HG03139 (cell line): ENCODE measurements at regions not wholly inside any gene's neighbourhood (a gene's known extent, or its start where the extent isn't known, plus 50 kb on each side); places are given as distances from the start of the nearest gene placed in this dataset.

Experiments
- ATAC-seq: cut with Tn5 transposase; IDR thresholded peaks from one replicate; pipeline ENCODE4 v1.9.1; 2021; ENCODE audit not compliant: unreplicated experiment

- no peak for ATAC-seq
Observed at GRCh38 chr10:43963379-43963778, 314.7 kb upstream of the ZNF32 start.

GRCh38 chr10:43962346-43963191 lies 313.9 kb upstream of the ZNF32 start:
- ATAC-seq, result no peak

- no peak for ATAC-seq
Observed at GRCh38 chr10:43961523-43962345, 313.1 kb upstream of the ZNF32 start.

- ATAC-seq, result no peak
Observed at GRCh38 chr10:43960981-43961380, 312.3 kb upstream of the ZNF32 start.

- no peak for ATAC-seq
Observed at GRCh38 chr10:43960477-43960876, 311.8 kb upstream of the ZNF32 start.

DNA sequence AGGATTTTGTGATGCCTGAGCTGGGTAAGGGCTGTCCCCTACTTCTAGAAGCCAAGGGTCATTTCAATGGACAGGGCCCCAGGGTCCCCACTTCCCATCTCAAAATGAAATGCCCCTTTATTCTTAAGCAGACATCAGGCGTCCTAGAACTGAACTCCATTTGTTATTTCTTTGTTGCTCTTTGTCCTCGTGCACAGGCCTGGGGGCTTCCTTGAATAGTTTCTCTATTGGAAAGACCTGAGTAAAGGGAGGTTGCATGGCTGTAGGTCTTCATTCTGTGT lies 311.4 kb upstream of the ZNF32 start:
- no peak for ATAC-seq

DNA sequence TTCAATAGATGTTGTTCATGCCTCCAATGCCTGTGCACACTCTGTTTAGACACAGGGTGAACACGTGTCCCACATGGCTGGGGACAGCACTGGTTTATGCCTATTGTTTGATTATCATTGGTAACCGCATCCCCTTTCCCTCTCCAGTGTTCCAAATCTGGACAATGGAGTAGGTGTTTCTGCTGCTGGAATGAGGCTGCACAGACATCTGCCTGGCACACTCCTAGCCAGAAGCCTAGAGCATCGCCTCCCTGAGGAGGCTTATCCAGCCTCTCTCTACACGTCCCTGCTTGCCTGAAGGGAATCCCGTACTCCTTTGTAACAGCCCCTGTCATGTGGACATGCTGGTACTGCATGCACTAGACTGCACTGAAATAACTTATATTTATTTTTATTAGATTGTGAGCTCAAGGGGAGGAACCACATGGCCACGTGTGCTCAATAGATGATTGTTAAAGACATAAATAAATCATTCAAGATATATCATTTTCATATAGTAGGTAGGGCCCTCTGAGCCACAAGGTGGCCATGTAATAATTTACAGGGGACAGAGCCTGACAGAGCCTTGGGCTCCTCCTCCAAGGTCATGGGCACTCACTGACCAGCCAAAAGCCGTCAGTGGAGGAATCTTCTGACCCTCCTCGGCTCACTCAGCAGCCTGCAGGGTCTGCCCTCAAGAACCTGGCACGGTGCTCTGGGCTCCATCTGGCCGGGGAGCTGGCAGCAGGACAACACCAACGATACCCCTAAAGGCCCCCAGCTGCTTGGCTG lies 310.9 kb upstream of the ZNF32 start:
- ATAC-seq, result no peak

- ATAC-seq, result no peak
Observed at GRCh38 chr10:43958964-43959363, 310.3 kb upstream of the ZNF32 start.

DNA sequence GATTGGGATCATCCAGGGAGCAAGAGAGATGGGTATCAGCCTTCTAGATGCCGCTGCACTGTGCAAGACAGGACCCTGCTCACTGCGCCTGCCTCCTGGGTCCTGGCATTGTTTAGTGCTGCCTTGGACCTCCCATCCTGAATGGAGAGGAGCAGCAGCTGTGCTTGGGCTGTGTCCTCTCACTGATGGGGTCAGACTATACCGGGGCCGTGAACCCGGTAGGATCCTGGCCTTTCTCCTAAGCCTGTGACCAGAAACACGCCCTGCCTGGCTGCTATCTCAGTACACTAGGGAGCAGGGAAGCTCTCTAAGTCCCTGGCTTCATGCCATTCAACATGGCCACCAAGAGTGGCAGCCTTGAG lies 309.4 kb upstream of the ZNF32 start:
- no peak for ATAC-seq

- ATAC-seq, result no peak
Observed at GRCh38 chr10:43957267-43958070, 308.8 kb upstream of the ZNF32 start.

DNA sequence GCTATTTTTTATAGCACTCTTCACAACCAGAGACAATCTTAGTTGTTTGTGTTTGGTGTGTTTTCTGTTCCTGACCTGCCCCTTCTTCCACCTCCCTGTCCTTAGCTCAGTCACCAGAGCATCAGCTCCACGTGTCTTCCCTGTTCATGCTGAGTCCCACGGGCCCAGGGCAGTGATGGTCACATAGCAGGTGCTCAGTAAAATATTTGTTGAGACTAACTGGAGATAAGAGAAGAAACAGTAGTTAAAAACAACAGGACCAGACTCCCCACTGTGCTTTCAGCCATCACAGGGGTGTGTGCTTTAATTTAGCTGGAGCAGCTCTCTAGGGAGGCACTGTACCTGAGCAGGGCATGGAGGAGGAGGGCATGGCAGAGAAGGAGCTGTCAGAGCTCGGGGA lies 307.3 kb upstream of the ZNF32 start:
- no peak for ATAC-seq

DNA sequence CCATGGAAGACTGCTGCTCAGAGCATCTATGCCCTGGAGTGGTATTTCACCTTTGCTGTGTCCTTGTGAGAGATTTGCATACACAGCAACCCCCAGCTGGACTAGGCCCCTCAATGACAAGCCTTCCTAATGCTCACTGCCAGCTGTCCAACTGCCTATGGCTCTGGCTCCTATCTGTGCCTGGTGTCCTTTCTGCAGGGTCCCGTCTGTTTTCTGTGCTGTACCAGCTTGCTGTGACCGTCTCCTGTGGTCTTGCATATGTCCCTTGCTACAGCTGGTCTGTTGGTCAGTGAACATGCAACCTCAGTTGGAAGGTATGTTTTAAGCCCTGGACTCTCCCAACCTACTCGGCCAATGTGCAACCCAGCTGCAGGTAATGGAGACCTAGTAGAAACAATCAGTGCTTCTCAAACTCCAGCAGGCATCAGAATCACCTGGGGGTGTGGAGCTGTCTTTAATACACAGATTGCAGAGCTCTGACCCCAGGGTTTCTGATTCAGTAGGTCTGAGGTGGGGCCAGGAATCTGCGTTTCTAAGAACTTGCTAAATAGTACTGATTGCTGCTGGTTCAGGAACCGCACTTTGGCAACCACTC lies 306.4 kb upstream of the ZNF32 start:
- no peak for ATAC-seq

DNA sequence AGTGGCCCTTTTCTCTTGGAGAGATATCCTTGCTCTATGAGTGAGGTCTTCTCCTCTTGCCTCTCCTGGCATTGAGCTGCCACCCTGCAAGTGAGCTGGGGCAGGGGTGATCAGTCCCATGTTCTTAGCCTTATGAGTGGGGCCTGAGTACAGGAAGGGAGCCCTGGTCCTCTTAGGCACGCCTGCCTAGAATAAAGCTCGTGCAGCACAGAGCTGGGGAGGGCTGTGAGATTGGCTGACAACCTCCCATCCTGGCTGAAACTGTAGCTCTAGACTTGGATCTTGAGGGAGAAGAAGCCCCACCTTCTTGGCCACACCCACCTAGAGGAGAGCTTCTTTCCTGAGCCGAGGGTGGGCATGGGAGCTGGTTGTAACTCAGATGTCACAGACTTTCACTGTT lies 305.0 kb upstream of the ZNF32 start:
- no peak for ATAC-seq

- ATAC-seq, result no peak
Observed at GRCh38 chr10:43952760-43953159, 304.1 kb upstream of the ZNF32 start.

GRCh38 chr10:43949351-43949750 lies 300.7 kb upstream of the ZNF32 start:
- no peak for ATAC-seq

- no peak for ATAC-seq
Observed at GRCh38 chr10:43946445-43946844, 297.8 kb upstream of the ZNF32 start.

GRCh38 chr10:43945908-43946307 lies 297.2 kb upstream of the ZNF32 start:
- no peak for ATAC-seq

- ATAC-seq, result no peak
Observed at GRCh38 chr10:43945094-43945730, 296.5 kb upstream of the ZNF32 start.

- no peak for ATAC-seq
Observed at GRCh38 chr10:43944381-43945093, 295.9 kb upstream of the ZNF32 start.
